ENCODE measurements at regions not wholly inside any gene's neighbourhood (a gene's known extent, or its start where the extent isn't known, plus 50 kb on each side); places are given as distances from the start of the nearest gene placed in this dataset.

DNA sequence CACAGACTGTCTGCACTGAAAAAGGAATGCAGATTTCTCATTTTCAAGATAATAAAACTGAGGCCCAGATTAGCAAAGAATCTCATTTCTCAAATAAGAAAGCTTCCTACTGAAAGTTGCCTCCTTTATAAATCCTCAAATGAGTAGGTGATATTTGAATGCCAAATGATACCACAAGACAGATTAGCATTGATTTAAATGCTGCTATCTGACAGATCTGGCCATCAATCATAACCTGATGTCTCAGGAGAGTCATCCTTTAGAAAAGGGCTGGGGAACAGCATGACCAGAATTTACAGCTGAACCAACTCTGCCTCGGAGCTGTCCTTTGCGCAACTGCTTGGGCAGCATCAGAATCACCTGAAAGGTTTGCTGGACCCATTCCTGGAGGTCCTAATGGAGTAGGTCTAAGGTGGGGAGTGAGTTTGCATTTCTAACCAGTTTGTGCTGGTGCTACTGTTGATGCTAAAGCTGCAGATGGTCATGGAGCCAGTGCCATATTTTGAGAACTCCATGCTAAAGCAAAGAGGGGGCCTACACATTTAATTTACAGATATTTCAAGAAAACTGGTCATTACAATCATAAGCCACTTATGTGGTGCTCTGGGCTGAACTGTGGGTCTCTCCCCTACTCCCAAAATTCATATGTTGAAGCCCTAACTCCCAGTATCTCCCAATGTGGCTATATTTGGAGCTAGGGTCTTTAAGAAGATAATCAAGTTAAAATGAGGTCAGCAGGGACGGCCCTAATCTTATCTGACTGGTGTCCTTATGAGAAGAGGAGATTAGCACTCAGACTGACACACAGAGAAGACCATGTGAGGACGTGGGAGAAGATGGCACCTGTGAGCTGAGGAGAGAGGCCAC lies 295.5 kb upstream of the JARID2 start:
- H3K27ac ChIP-seq (replicated peaks; ENCODE audit: low read length): no peak overlapping the region
- H2BK12ac ChIP-seq (ENCODE audit: low read length): no peak overlapping the region
- H4K8ac ChIP-seq (ENCODE audit: low read depth, low read length): no peak overlapping the region
- no peaks in the 10 kb centered on the region for H3K79me1 ChIP-seq (ENCODE audit: low read depth, low read length)
- H3K36me3 ChIP-seq (replicated peaks in 1 of 2; ENCODE audit: control insufficient read depth in 2 of 2, insufficient read depth in 2 of 2, low read length in 2 of 2): no peaks in the 10 kb centered on the region
- peaks cover 0 to 2% of the 10 kb centered on the region in 2 donors for H3K9me3 ChIP-seq (replicated peaks in 1 of 2; ENCODE audit: control insufficient read depth in 2 of 2, insufficient read depth in 1 of 2, low read depth in 1 of 2, low read length in 2 of 2)
- no peak overlapping the region for H3K14ac ChIP-seq (ENCODE audit: low read length)
- H2AK5ac ChIP-seq (ENCODE audit: low read depth, low read length): no peak overlapping the region
- no peak overlapping the region for H2BK5ac ChIP-seq (ENCODE audit: low read length)
- no peak overlapping the region for H4K91ac ChIP-seq (ENCODE audit: low read depth, low read length, poor library complexity)
- no peak overlapping the region for H3K9ac ChIP-seq (ENCODE audit: low read depth, low read length, poor library complexity)
- H2BK15ac ChIP-seq (ENCODE audit: low read length): no peak overlapping the region
- H3K27me3 ChIP-seq (ENCODE audit: control insufficient read depth in 3 of 3, insufficient read depth in 3 of 3, low read depth in 1 of 3, low read length in 3 of 3): no peaks in the 10 kb centered on the region
- H3K23ac ChIP-seq (ENCODE audit: low read depth, low read length, poor library complexity): no peak overlapping the region
- no peak for DNase-seq (ENCODE audit: low spot score)
- WGBS, 2 donors (ENCODE audit: extremely low coverage in 2 of 2, insufficient read length in 2 of 2, insufficient replicate concordance in 1 of 2): no CpG with 5 or more reads among the region's 4 CpGs
- no peak overlapping the region for H2AFZ ChIP-seq (ENCODE audit: low read length)
- H3K4ac ChIP-seq (ENCODE audit: low read length): no peak overlapping the region
- no peak overlapping the region for H2BK120ac ChIP-seq (ENCODE audit: low read depth, low read length)
- no peak overlapping the region for H3K18ac ChIP-seq (ENCODE audit: low read length)
- H3K4me2 ChIP-seq (ENCODE audit: insufficient read depth, low read length, poor library complexity, severe bottlenecking): no peak overlapping the region
- peaks cover 0 to 2% of the 10 kb centered on the region in 2 donors for H3K4me1 ChIP-seq (ENCODE audit: control insufficient read depth in 2 of 2, insufficient read depth in 1 of 2, low read depth in 1 of 2, low read length in 2 of 2)
- H3K4me3 ChIP-seq (ENCODE audit: low read length in 2 of 2): no peak overlapping the region

GRCh38 chr6:14950970-14951276 lies 294.9 kb upstream of the JARID2 start:
- H3K27me3 ChIP-seq (ENCODE audit: control insufficient read depth in 3 of 3, insufficient read depth in 3 of 3, low read depth in 1 of 3, low read length in 3 of 3): no peaks in the 10 kb centered on the region
- H3K36me3 ChIP-seq (replicated peaks in 1 of 2; ENCODE audit: control insufficient read depth in 2 of 2, insufficient read depth in 2 of 2, low read length in 2 of 2): no peaks in the 10 kb centered on the region
- H3K79me1 ChIP-seq (ENCODE audit: low read depth, low read length): no peaks in the 10 kb centered on the region
- no peak overlapping the region for H3K23ac ChIP-seq (ENCODE audit: low read depth, low read length, poor library complexity)
- no peak overlapping the region for H3K4me3 ChIP-seq (ENCODE audit: low read length in 2 of 2)
- no peak overlapping the region for H3K4me2 ChIP-seq (ENCODE audit: insufficient read depth, low read length, poor library complexity, severe bottlenecking)
- no peak overlapping the region for H3K27ac ChIP-seq (replicated peaks; ENCODE audit: low read length)
- no peak overlapping the region for H3K14ac ChIP-seq (ENCODE audit: low read length)
- no peak overlapping the region for H3K18ac ChIP-seq (ENCODE audit: low read length)
- no peak overlapping the region for H2AFZ ChIP-seq (ENCODE audit: low read length)
- no peak overlapping the region for H3K9ac ChIP-seq (ENCODE audit: low read depth, low read length, poor library complexity)
- no peak overlapping the region for H2BK120ac ChIP-seq (ENCODE audit: low read depth, low read length)
- no peak overlapping the region for H4K91ac ChIP-seq (ENCODE audit: low read depth, low read length, poor library complexity)
- H2BK15ac ChIP-seq (ENCODE audit: low read length): no peak overlapping the region
- no peak overlapping the region for H4K8ac ChIP-seq (ENCODE audit: low read depth, low read length)
- no CpG with 5 or more reads among the region's 2 CpGs for WGBS, 2 donors (ENCODE audit: extremely low coverage in 2 of 2, insufficient read length in 2 of 2, insufficient replicate concordance in 1 of 2)
- no peak overlapping the region for H2AK5ac ChIP-seq (ENCODE audit: low read depth, low read length)
- no peak overlapping the region for H2BK5ac ChIP-seq (ENCODE audit: low read length)
- DNase-seq (ENCODE audit: low spot score): no peak
- H3K4me1 ChIP-seq (ENCODE audit: control insufficient read depth in 2 of 2, insufficient read depth in 1 of 2, low read depth in 1 of 2, low read length in 2 of 2): peaks cover 0 to 2% of the 10 kb centered on the region in 2 donors
- H2BK12ac ChIP-seq (ENCODE audit: low read length): no peak overlapping the region
- H3K9me3 ChIP-seq (replicated peaks in 1 of 2; ENCODE audit: control insufficient read depth in 2 of 2, insufficient read depth in 1 of 2, low read depth in 1 of 2, low read length in 2 of 2): peaks cover 0 to 2% of the 10 kb centered on the region in 2 donors
- no peak overlapping the region for H3K4ac ChIP-seq (ENCODE audit: low read length)

GRCh38 chr6:14951704-14952103 lies 294.2 kb upstream of the JARID2 start:
- H2BK5ac ChIP-seq (ENCODE audit: low read length): no peak overlapping the region
- DNase-seq (ENCODE audit: low spot score): no peak
- no peak overlapping the region for H3K23ac ChIP-seq (ENCODE audit: low read depth, low read length, poor library complexity)
- H3K9ac ChIP-seq (ENCODE audit: low read depth, low read length, poor library complexity): no peak overlapping the region
- no CpG with 5 or more reads among the region's 1 CpG for WGBS, 2 donors (ENCODE audit: extremely low coverage in 2 of 2, insufficient read length in 2 of 2, insufficient replicate concordance in 1 of 2)
- no peak overlapping the region for H2AFZ ChIP-seq (ENCODE audit: low read length)
- H2AK5ac ChIP-seq (ENCODE audit: low read depth, low read length): no peak overlapping the region
- H2BK15ac ChIP-seq (ENCODE audit: low read length): no peak overlapping the region
- no peak overlapping the region for H3K4me3 ChIP-seq (ENCODE audit: low read length in 2 of 2)
- H3K14ac ChIP-seq (ENCODE audit: low read length): no peak overlapping the region
- no peak overlapping the region for H3K18ac ChIP-seq (ENCODE audit: low read length)
- peaks cover 0 to 2% of the 10 kb centered on the region in 2 donors for H3K4me1 ChIP-seq (ENCODE audit: control insufficient read depth in 2 of 2, insufficient read depth in 1 of 2, low read depth in 1 of 2, low read length in 2 of 2)
- H3K79me1 ChIP-seq (ENCODE audit: low read depth, low read length): no peaks in the 10 kb centered on the region
- no peak overlapping the region for H3K4me2 ChIP-seq (ENCODE audit: insufficient read depth, low read length, poor library complexity, severe bottlenecking)
- no peaks in the 10 kb centered on the region for H3K27me3 ChIP-seq (ENCODE audit: control insufficient read depth in 3 of 3, insufficient read depth in 3 of 3, low read depth in 1 of 3, low read length in 3 of 3)
- H3K27ac ChIP-seq (replicated peaks; ENCODE audit: low read length): no peak overlapping the region
- H3K4ac ChIP-seq (ENCODE audit: low read length): no peak overlapping the region
- no peak overlapping the region for H2BK12ac ChIP-seq (ENCODE audit: low read length)
- H3K9me3 ChIP-seq (replicated peaks in 1 of 2; ENCODE audit: control insufficient read depth in 2 of 2, insufficient read depth in 1 of 2, low read depth in 1 of 2, low read length in 2 of 2): peaks cover 0 to 2% of the 10 kb centered on the region in 2 donors
- no peak overlapping the region for H4K8ac ChIP-seq (ENCODE audit: low read depth, low read length)
- H3K36me3 ChIP-seq (replicated peaks in 1 of 2; ENCODE audit: control insufficient read depth in 2 of 2, insufficient read depth in 2 of 2, low read length in 2 of 2): no peaks in the 10 kb centered on the region
- no peak overlapping the region for H4K91ac ChIP-seq (ENCODE audit: low read depth, low read length, poor library complexity)
- no peak overlapping the region for H2BK120ac ChIP-seq (ENCODE audit: low read depth, low read length)

DNA sequence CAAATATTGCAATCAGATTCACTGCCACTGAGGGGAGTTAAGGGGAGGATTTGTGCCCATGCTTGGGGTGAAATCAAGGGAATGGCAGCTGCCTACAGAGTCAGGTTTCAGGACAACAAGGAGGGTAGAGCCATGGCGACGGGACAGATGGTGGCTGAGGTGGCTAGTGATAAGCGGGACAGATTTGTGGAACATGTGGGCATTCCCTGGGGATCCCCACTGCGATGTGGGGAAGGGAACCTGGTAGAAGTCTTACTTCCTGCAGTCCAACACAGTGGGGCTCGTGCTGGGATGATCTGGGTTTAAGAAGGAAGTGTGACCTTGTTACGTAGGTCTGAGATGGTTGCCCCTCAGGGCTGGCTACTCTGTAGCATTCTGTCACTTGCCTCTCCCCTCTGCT lies 292.0 kb upstream of the JARID2 start:
- no peak overlapping the region for H3K4me2 ChIP-seq (ENCODE audit: insufficient read depth, low read length, poor library complexity, severe bottlenecking)
- no peak overlapping the region for H4K91ac ChIP-seq (ENCODE audit: low read depth, low read length, poor library complexity)
- H3K23ac ChIP-seq (ENCODE audit: low read depth, low read length, poor library complexity): no peak overlapping the region
- peak overlapping the region; percentile 30 for H2BK12ac ChIP-seq (ENCODE audit: low read length)
- H3K9ac ChIP-seq (ENCODE audit: low read depth, low read length, poor library complexity): no peak overlapping the region
- no peaks in the 10 kb centered on the region for H3K27me3 ChIP-seq (ENCODE audit: control insufficient read depth in 3 of 3, insufficient read depth in 3 of 3, low read depth in 1 of 3, low read length in 3 of 3)
- no peak overlapping the region for H3K18ac ChIP-seq (ENCODE audit: low read length)
- peaks cover 0 to 2% of the 10 kb centered on the region in 2 donors for H3K9me3 ChIP-seq (replicated peaks in 1 of 2; ENCODE audit: control insufficient read depth in 2 of 2, insufficient read depth in 1 of 2, low read depth in 1 of 2, low read length in 2 of 2)
- H2BK15ac ChIP-seq (ENCODE audit: low read length): no peak overlapping the region
- H2AK5ac ChIP-seq (ENCODE audit: low read depth, low read length): no peak overlapping the region
- H3K79me1 ChIP-seq (ENCODE audit: low read depth, low read length): no peaks in the 10 kb centered on the region
- H3K14ac ChIP-seq (ENCODE audit: low read length): no peak overlapping the region
- H3K27ac ChIP-seq (replicated peaks; ENCODE audit: low read length): no peak overlapping the region
- H2BK5ac ChIP-seq (ENCODE audit: low read length): no peak overlapping the region
- no peak overlapping the region for H2BK120ac ChIP-seq (ENCODE audit: low read depth, low read length)
- WGBS, 2 donors (ENCODE audit: extremely low coverage in 2 of 2, insufficient read length in 2 of 2, insufficient replicate concordance in 1 of 2): no CpG with 5 or more reads among the region's 6 CpGs
- no peak overlapping the region for H4K8ac ChIP-seq (ENCODE audit: low read depth, low read length)
- DNase-seq (ENCODE audit: low spot score): no peak
- no peak overlapping the region for H3K4ac ChIP-seq (ENCODE audit: low read length)
- H3K4me1 ChIP-seq (ENCODE audit: control insufficient read depth in 2 of 2, insufficient read depth in 1 of 2, low read depth in 1 of 2, low read length in 2 of 2): peaks cover 0 to 2% of the 10 kb centered on the region in 2 donors
- H3K4me3 ChIP-seq (ENCODE audit: low read length in 2 of 2): no peak overlapping the region
- H2AFZ ChIP-seq (ENCODE audit: low read length): no peak overlapping the region
- H3K36me3 ChIP-seq (replicated peaks in 1 of 2; ENCODE audit: control insufficient read depth in 2 of 2, insufficient read depth in 2 of 2, low read length in 2 of 2): no peaks in the 10 kb centered on the region
